T-helper 2 cell treated with Interferon-gamma antibody and Interleukin-4, amounts not matched to agents 5 μg/mL and 100 μg/mL, for 36 hours (primary cell): ENCODE measurements at regions not wholly inside any gene's neighbourhood (a gene's known extent, or its start where the extent isn't known, plus 50 kb on each side); places are given as distances from the start of the nearest gene placed in this dataset.

ENCODE experiments used
- DNase-seq: peaks from one replicate; pipeline ENCODE4 v3.0.0; 2021; ENCODE audit warnings: low spot score
- H3K27ac Mint-ChIP-seq: one replicate; pipeline ENCODE4 v1.8.0; 2021; ENCODE audit warnings: mild to moderate bottlenecking, mixed read lengths
- H3K27me3 Mint-ChIP-seq: one replicate; pipeline ENCODE4 v1.8.0; 2021; ENCODE audit warnings: low read depth, mixed read lengths
- H3K36me3 Mint-ChIP-seq: one replicate; pipeline ENCODE4 v1.8.0; 2021; ENCODE audit warnings: low read depth, mixed read lengths
- H3K4me1 Mint-ChIP-seq: one replicate; pipeline ENCODE4 v1.8.0; 2021; ENCODE audit warnings: low read depth, mixed read lengths
- H3K4me3 Mint-ChIP-seq: one replicate; pipeline ENCODE4 v1.8.0; 2022; ENCODE audit warnings: mild to moderate bottlenecking, moderate library complexity, mixed read lengths
- H3K9me3 Mint-ChIP-seq: one replicate; pipeline ENCODE4 v1.8.0; 2021; ENCODE audit warnings: mixed read lengths

- H3K27ac Mint-ChIP-seq = no peak overlapping the region
- peaks cover 14% of the 10 kb centered on the region for H3K27me3 Mint-ChIP-seq
- H3K4me1 Mint-ChIP-seq = peaks cover 7% of the 10 kb centered on the region
- no peaks in the 10 kb centered on the region for H3K9me3 Mint-ChIP-seq
- no peak for DNase-seq
- no peaks in the 10 kb centered on the region for H3K36me3 Mint-ChIP-seq
- no peak overlapping the region for H3K4me3 Mint-ChIP-seq
Measured at GRCh38 chr13:26996965-26997752, 174.5 kb downstream of the USP12 start.

DNA sequence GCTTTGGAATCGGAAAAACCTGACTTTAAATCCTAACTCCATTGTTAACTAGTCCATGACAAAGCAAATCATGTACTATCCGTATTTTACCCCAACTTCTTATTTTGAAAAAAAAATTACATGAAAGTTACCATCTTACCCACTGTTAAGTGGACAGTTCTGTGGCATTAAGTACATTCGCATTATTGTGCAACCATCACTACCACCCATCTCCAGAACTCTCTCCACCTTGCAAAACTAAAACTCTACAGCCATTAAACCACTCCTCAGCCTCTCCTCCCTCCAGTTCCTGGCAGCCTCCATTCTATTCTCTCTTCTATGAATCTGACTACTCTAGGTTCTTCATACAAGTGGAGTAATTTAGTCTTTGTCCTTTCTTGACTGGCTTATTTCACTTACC lies 176.5 kb downstream of the USP12 start:
- peaks cover 7% of the 10 kb centered on the region for H3K4me1 Mint-ChIP-seq
- H3K36me3 Mint-ChIP-seq = no peaks in the 10 kb centered on the region
- no peak for DNase-seq
- no peak overlapping the region for H3K27ac Mint-ChIP-seq
- H3K4me3 Mint-ChIP-seq = no peak overlapping the region
- H3K27me3 Mint-ChIP-seq = peaks cover 14% of the 10 kb centered on the region
- no peaks in the 10 kb centered on the region for H3K9me3 Mint-ChIP-seq

DNA sequence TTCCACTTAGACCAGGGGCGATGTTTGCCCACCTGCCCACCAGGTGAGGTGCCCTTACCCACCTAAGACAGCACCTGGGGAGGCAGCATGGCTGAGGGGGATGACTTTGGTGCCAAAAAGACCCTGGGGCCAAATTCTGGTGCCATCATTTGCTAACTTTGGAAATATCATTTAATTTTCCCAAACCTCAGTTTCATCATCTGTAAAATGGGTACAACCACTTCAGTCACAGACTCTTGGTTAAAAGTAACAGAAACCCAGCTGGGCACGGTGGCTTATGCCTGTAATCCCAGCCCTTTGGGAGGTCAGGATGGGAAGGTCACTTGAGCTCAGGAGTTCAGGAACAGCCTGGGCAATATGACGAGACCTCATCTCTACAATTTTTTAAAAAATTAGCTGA lies 177.8 kb downstream of the USP12 start:
- Mint-ChIP-seq H3K9me3 (no peaks in the 10 kb centered on the region), H3K36me3 (no peaks in the 10 kb centered on the region), H3K4me3 (no peak overlapping the region), H3K27me3 (peaks cover 12% of the 10 kb centered on the region), H3K4me1 (peaks cover 7% of the 10 kb centered on the region), H3K27ac (no peak overlapping the region)
- DNase-seq = no peak

DNA sequence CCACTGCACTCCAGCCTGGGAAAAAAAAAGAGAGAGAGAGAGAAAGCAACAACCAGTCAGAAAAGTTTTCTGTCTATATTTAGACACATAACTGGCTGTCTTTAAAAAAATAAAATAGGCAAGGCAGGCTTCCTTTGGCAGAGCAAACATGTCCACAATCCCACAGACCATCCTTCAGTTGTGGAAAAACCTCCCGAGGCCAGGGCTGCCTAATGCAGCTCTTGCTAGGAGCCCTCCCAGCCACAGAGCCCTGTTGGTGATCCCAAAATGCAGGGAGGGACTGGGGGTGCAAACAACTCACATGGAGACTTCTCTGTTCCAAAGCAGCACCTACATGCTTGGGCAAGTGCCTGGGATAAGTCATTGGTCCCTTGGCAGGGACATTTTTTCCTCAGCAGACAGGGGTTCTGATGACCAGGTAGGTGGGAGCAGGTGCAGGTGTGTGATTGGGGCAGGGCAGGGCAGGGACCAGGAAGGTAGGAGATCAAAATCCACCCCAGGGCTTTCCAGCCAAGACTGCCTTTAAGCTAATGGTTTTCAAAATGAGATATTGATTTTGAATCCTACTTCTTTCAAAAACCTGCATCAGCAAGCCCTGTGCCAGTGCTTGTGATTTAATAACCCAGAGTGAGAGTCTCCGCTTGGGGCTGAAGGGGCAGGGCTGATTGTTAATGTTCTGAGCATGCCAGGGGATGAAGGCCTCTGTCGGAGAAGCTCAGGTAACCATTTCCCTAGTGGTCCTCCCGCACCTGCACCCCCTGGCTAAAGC lies 178.5 kb downstream of the USP12 start:
- Mint-ChIP-seq H3K9me3 (no peaks in the 10 kb centered on the region), H3K4me3 (no peak overlapping the region), H3K27me3 (peaks cover 12% of the 10 kb centered on the region), H3K36me3 (no peaks in the 10 kb centered on the region), H3K4me1 (peaks cover 7% of the 10 kb centered on the region), H3K27ac (no peak overlapping the region)
- DNase-seq = no peak

DNA sequence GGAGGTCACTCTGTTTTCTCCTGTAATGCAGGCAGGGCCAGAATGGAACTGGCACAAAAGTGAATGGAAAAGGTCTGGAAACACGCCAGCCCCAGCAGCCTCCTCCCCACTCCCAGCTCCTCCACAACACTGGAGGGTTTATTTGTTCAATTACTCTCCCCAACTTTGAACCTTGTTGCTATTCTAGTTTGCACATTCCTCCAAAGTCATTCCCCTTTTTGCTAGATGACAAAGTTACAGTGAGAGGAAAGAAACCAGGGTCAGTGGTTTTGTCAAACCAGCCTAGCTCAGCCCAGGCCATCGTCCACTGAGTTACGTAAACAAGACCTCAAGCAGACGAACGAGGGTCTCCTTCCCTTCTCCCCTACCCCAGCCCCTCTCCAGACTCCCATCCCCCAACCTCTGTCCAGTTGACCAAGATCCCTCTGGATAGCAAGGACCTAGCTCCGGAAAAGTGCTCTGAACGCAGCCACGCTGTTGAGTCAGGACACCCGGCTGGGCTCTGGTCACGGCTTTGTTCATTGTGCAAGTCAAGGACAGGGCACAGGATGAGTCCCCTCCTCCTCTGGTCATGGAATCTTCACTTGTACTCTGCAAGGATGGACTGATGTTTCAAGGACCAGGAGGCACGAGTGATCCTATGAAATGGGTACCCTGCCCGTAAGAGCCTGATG lies 180.0 kb downstream of the USP12 start:
- no peak for DNase-seq
- peaks cover 11% of the 10 kb centered on the region for H3K27me3 Mint-ChIP-seq
- H3K36me3 Mint-ChIP-seq = no peaks in the 10 kb centered on the region

GRCh38 chr13:26989957-26990713 lies 181.5 kb downstream of the USP12 start:
- Mint-ChIP-seq H3K4me3 (no peak overlapping the region), H3K9me3 (no peaks in the 10 kb centered on the region), H3K36me3 (no peaks in the 10 kb centered on the region), H3K27me3 (peaks cover 2% of the 10 kb centered on the region), H3K27ac (no peak overlapping the region), H3K4me1 (peaks cover 2% of the 10 kb centered on the region)
- no peak for DNase-seq

More for the DNA sequence above, 180.0 kb downstream of the USP12 start:
- H3K4me3 Mint-ChIP-seq = no peak overlapping the region
- no peaks in the 10 kb centered on the region for H3K9me3 Mint-ChIP-seq
- H3K4me1 Mint-ChIP-seq = no peaks in the 10 kb centered on the region
- no peak overlapping the region for H3K27ac Mint-ChIP-seq

GRCh38 chr13:26989261-26989956 lies 182.2 kb downstream of the USP12 start:
- Mint-ChIP-seq H3K4me1 (peaks cover 5% of the 10 kb centered on the region), H3K4me3 (no peak overlapping the region), H3K27ac (no peak overlapping the region), H3K27me3 (peaks cover 2% of the 10 kb centered on the region), H3K9me3 (no peaks in the 10 kb centered on the region), H3K36me3 (no peaks in the 10 kb centered on the region)
- DNase-seq = no peak

DNA sequence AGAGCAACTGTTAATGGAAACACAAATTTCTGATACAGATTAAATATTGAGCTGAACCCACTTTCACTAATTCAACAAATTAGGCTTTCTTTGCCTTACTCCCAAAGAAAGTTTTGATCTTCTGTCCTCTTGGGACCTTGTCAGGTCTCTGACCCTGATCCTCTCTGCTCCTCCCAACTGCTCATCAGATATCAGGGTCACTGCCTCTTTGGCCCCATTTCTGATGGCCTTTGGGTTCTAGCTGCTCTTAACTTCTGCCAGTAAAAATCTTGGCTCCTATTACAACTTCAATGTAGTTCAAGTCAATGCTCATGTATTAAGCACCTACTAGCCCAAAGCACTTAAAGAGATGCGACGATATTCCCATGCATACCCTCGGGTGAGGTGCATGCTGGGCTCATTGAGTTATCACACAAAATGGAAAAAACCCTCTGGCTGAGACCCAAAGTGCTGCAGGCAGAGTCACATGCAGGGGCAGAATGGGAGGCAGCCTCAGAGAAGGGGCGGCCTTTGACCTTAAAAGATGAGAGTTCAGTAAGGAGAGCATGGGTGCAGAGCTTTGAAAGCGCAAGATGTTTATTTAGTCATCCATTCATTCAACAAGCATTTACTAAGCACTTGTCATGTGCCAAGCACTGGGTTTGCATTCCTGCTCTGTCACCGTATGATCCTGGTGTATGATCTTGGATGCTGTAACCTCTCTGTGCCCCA lies 183.4 kb downstream of the USP12 start:
- H3K27me3 Mint-ChIP-seq = peaks cover 2% of the 10 kb centered on the region
- H3K36me3 Mint-ChIP-seq = no peaks in the 10 kb centered on the region
- H3K4me1 Mint-ChIP-seq = peaks cover 12% of the 10 kb centered on the region
- DNase-seq = no peak
- no peaks in the 10 kb centered on the region for H3K9me3 Mint-ChIP-seq
- H3K27ac Mint-ChIP-seq = no peak overlapping the region
- H3K4me3 Mint-ChIP-seq = no peak overlapping the region

- H3K4me1 Mint-ChIP-seq = peaks cover 13% of the 10 kb centered on the region
- DNase-seq = no peak
- no peak overlapping the region for H3K4me3 Mint-ChIP-seq
- H3K27ac Mint-ChIP-seq = no peak overlapping the region
- H3K27me3 Mint-ChIP-seq = peaks cover 2% of the 10 kb centered on the region
- no peaks in the 10 kb centered on the region for H3K9me3 Mint-ChIP-seq
- no peaks in the 10 kb centered on the region for H3K36me3 Mint-ChIP-seq
Measured at GRCh38 chr13:26987486-26988013, 184.1 kb downstream of the USP12 start.

GRCh38 chr13:26985285-26985878 lies 186.2 kb downstream of the USP12 start:
- Mint-ChIP-seq H3K27me3 (peaks cover 2% of the 10 kb centered on the region), H3K9me3 (no peaks in the 10 kb centered on the region), H3K27ac (no peak overlapping the region), H3K36me3 (no peaks in the 10 kb centered on the region), H3K4me1 (peaks cover 13% of the 10 kb centered on the region), H3K4me3 (no peak overlapping the region)
- peak; percentile 62 for DNase-seq

- H3K9me3 Mint-ChIP-seq = no peaks in the 10 kb centered on the region
- H3K27me3 Mint-ChIP-seq = peaks cover 2% of the 10 kb centered on the region
- H3K4me1 Mint-ChIP-seq = peaks cover 13% of the 10 kb centered on the region
- no peak overlapping the region for H3K4me3 Mint-ChIP-seq
- H3K27ac Mint-ChIP-seq = no peak overlapping the region
- H3K36me3 Mint-ChIP-seq = no peaks in the 10 kb centered on the region
- no peak for DNase-seq
Measured at GRCh38 chr13:26984337-26984736, 187.3 kb downstream of the USP12 start.

- H3K27ac Mint-ChIP-seq = no peak overlapping the region
- no peak overlapping the region for H3K4me3 Mint-ChIP-seq
- H3K27me3 Mint-ChIP-seq = peaks cover 2% of the 10 kb centered on the region
- DNase-seq = peak; percentile 10
- no peaks in the 10 kb centered on the region for H3K36me3 Mint-ChIP-seq
- peaks cover 13% of the 10 kb centered on the region for H3K4me1 Mint-ChIP-seq
- H3K9me3 Mint-ChIP-seq = no peaks in the 10 kb centered on the region
Measured at GRCh38 chr13:26983543-26984320, 187.9 kb downstream of the USP12 start.
